ENCODE measurements at regions not wholly inside any gene's neighbourhood (a gene's known extent, or its start where the extent isn't known, plus 50 kb on each side); places are given as distances from the start of the nearest gene placed in this dataset.
"Not testable (repeated sequence)": the region's sequence is repeated elsewhere in the genome, so short reads cannot be mapped to it uniquely, and the experiment has no call there.

DNA sequence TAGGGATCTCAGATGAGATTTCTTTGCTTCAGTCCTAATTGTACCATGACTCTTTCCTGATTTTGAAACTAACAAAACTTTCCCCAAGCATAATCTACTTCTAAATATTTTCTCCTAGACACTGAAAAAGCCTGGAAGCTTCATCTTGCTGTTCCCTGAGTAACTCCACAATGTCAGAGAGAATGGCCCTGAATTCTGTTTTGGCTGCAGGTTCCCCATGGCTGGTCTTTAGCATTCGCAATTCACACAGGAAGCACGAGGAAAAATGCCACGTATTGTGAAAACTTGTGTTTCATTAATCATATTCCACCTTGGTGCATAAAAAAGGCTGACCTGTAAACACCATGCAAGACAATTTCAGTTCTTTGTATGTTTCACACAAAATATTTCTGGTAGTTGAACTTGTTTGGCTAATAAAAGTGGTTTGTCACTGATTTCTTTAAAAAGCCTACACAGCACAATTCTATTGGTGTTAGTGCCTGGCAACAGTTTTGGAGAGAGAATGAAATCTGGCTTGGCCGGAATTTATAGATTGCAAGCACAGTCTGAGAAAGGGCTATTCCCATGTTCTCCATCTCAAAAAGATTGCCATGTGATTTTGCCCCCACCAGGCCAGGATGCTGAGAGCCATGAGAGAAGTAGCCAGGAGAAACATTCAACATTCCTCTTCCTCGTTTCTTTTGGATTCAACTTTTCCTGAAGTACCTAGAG lies 367.1 kb downstream of the NDFIP2 start:
- Histone ChIP-seq H3K36me3 (ENCODE audit: insufficient read depth, low read length) (no peaks in the 10 kb centered on the region), H3K9ac (ENCODE audit: low read depth, low read length) (no peak overlapping the region), H3K4me1 (ENCODE audit: insufficient read depth, low read length) (peaks cover 6% of the 10 kb centered on the region; the same call in 1 of the 2 replicates), H3K9me3 (ENCODE audit: control insufficient read depth, insufficient read depth, low read length) (no peaks in the 10 kb centered on the region; the same call in 1 of the 2 replicates)

DNA sequence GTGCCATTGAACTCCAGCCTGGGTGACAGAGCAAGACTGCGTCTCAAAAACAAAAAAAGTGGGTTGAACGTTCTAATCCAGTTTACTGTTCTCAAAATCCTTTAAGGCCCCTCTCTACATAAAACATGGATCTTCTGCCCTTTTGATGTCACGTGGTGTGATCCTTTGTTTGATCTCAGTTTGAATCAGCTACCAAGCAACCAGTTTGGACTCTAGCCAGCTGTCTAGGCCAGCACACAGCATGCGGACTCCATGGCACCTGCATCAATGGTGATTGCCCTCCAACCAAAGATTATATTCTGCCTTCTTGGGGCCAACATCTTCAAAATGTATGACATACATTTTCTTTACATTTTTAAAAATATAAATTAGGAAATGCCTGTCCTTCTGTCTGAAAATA lies 365.4 kb downstream of the NDFIP2 start:
- Histone ChIP-seq H3K4me1 (ENCODE audit: insufficient read depth, low read length) (peaks cover 4% of the 10 kb centered on the region; the same call in 1 of the 2 replicates), H3K9me3 (ENCODE audit: control insufficient read depth, insufficient read depth, low read length) (no peaks in the 10 kb centered on the region; the same call in 1 of the 2 replicates), H3K36me3 (ENCODE audit: insufficient read depth, low read length) (no peaks in the 10 kb centered on the region), H3K9ac (ENCODE audit: low read depth, low read length) (no peak overlapping the region)

DNA sequence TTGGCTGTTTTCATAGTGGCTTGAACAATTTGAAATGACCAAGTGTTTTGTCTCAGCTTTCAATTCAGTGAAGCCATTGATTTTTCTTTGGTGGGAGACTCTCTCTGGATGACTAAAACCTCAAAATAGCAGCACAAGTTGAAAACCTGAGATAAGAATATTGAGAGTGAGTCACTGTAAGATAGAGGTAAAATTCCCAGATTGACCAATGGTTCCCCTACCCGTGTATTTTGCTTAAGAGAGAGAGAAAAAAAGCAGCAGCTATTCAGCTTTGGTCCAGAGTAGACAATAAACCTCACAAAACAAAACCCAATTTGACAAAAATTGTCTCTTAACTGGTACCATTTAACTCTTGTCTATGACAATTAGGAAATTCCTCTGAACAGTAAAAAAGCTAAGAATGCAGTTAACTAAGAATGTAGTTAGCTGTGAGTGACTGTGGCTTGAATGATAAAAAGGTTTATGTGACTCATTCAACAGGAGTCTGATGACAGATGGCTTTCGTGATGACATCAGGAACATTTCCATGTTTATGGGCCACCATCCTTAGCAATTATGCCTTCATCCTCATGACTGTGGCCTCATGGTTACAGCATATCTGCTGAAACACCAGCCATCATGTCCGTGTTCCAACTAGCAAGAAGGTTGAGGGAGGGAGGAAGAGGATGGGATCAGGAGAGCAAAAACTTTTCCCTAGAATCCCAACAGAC lies 356.9 kb downstream of the NDFIP2 start:
- Histone ChIP-seq H3K4me1 (ENCODE audit: insufficient read depth, low read length) (peaks cover 8% of the 10 kb centered on the region), H3K9ac (ENCODE audit: low read depth, low read length) (no peak overlapping the region), H3K36me3 (ENCODE audit: insufficient read depth, low read length) (no peaks in the 10 kb centered on the region), H3K9me3 (ENCODE audit: control insufficient read depth, insufficient read depth, low read length) (peaks cover 20% of the 10 kb centered on the region)

DNA sequence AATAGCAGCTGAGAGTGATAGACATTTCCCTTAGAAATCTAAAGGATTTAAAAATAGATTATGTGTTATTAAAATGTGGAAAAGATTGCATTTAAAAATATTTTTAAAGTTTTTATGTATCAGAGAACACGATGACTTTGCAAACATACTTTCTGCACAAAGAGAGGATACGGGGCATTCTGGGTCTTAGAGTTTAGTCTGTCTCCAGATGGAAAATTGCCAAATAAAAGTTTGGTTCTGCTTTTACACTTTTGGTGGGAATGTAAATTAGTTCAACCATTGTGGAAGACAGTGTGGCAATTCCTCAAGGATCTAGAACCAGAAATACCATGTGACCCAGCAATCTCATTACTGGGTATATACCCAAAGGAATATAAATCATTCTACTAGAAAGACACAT lies 355.2 kb downstream of the NDFIP2 start:
- H3K9me3 ChIP-seq (ENCODE audit: control insufficient read depth, insufficient read depth, low read length), result peaks cover 20% of the 10 kb centered on the region
- H3K4me1 ChIP-seq (ENCODE audit: insufficient read depth, low read length); H3K9ac ChIP-seq (ENCODE audit: low read depth, low read length); H3K36me3 ChIP-seq (ENCODE audit: insufficient read depth, low read length): not testable (repeated sequence)

DNA sequence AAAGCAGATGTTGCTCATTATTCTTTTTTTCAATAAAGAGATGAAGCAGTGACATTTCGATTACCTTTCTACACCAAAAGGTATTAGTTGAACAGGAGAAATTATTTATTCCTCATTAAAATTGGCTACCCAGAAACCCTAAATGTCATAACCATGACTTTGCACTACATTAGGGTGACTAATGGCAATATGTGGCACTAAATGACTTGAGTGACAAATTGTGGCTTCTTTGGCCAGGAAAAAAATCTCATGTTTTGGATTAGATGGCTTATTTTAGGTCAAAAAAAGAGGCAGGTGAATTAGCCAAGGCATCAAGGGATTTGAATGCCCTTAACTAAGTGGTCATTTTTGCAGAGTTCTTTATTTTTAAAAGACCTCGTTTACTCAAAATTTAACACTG lies 353.9 kb downstream of the NDFIP2 start:
- Histone ChIP-seq H3K4me1 (ENCODE audit: insufficient read depth, low read length) (peaks cover 8% of the 10 kb centered on the region), H3K9me3 (ENCODE audit: control insufficient read depth, insufficient read depth, low read length) (peaks cover 20% of the 10 kb centered on the region), H3K9ac (ENCODE audit: low read depth, low read length) (no peak overlapping the region), H3K36me3 (ENCODE audit: insufficient read depth, low read length) (no peaks in the 10 kb centered on the region)

DNA sequence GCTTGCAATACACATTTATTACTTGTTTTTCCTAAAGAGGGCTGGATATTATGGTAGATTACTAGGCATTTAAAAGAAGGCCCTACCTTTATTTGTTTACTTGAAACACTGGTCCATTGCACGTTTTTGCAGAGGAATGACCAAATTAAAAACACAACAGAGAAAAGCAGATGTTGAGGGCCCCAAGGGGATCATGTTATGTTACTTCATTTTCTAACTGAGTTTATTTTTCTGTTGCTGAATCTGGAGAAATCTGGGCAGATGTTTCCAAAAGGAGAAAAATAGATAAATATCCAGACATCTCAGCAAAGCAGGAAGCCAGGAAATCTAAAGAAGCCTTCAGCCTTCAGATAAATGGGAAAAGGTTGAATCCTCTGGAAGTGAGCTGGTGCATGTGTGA lies 353.0 kb downstream of the NDFIP2 start:
- Histone ChIP-seq H3K36me3 (ENCODE audit: insufficient read depth, low read length) (no peaks in the 10 kb centered on the region), H3K9ac (ENCODE audit: low read depth, low read length) (no peak overlapping the region), H3K9me3 (ENCODE audit: control insufficient read depth, insufficient read depth, low read length) (peaks cover 16% of the 10 kb centered on the region), H3K4me1 (ENCODE audit: insufficient read depth, low read length) (peaks cover 8% of the 10 kb centered on the region)

DNA sequence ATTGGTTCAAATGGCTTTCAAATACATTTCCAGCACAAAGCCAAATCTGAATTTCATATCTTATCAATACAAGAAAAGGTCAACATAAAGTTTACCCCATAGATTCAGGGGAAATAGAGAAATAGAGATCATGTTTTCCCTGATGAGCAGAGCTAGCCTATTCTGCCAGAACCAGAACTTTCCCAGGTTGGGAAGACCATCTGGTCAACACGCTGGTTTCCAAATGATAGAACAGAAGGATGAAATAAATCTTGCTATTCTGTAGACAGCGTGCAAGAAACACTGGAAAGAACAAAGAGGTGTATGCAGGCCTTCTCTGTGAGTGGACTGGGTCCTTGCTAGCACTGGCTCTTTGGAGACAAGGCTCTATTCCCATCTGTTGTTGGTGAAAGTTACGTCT lies 350.6 kb downstream of the NDFIP2 start:
- Histone ChIP-seq H3K36me3 (ENCODE audit: insufficient read depth, low read length) (no peaks in the 10 kb centered on the region), H3K9ac (ENCODE audit: low read depth, low read length) (no peak overlapping the region), H3K9me3 (ENCODE audit: control insufficient read depth, insufficient read depth, low read length) (no peaks in the 10 kb centered on the region), H3K4me1 (ENCODE audit: insufficient read depth, low read length) (no peaks in the 10 kb centered on the region)

DNA sequence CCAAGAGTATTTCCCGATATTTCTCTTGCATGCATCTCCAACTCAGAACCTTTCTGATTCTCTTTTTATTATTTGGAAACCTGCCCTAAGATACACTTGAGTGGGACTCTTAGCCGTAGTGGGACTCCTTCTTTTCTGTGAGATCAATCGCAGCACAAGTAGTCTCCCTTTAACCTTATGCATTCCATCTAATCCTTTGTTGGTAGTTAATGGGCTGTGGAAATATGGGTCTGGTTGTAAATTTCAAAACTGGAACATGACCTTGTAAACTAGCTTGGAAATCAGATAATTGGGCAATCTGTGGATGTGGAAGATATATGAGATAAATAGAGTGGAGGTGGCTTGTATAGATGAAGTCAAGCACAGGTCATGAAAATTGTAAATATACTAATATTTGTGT lies 350.0 kb downstream of the NDFIP2 start:
- no peaks in the 10 kb centered on the region for H3K9me3 ChIP-seq (ENCODE audit: control insufficient read depth, insufficient read depth, low read length)
- no peaks in the 10 kb centered on the region for H3K36me3 ChIP-seq (ENCODE audit: insufficient read depth, low read length)
- H3K9ac ChIP-seq (ENCODE audit: low read depth, low read length), result no peak overlapping the region
- H3K4me1 ChIP-seq (ENCODE audit: insufficient read depth, low read length), result no peaks in the 10 kb centered on the region

DNA sequence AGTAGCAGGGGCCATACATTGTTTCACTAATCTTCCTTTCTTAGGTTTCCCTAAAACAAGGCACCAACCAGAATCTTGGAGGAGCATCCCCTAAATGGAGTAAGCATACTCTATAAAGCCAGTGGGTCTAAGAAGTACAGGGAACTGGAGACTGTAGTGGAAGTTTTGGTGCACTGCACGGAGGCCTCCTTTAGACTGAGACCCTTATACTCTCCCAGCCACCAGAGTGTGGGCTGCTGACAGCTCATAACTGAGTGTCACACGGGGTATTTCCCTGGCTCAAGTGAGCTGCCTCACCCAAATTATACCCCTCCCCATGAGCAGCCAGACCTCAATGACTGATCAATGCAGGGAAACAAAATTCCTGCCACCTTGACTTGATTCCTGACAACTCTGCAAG lies 349.5 kb downstream of the NDFIP2 start:
- no peaks in the 10 kb centered on the region for H3K4me1 ChIP-seq (ENCODE audit: insufficient read depth, low read length)
- H3K9ac ChIP-seq (ENCODE audit: low read depth, low read length), result no peak overlapping the region
- no peaks in the 10 kb centered on the region for H3K9me3 ChIP-seq (ENCODE audit: control insufficient read depth, insufficient read depth, low read length)

DNA sequence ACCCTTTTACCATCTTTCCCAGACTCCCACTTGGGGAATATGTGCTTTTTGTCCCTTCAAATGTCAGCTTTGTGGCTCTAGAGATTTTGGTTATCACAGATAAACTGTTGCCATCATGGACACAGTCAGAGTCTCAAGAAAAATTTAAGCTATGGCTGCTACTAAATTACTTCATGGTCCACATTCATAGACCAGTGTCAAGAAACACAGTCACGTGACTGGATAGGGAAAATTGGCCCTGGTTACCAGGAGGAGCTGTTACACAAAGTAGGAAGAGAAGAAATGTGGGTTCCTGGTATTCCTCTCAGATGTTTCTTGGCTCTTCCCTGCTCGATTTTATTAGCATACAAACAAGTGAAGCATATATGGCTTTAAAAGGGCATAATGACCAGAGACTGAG lies 348.9 kb downstream of the NDFIP2 start:
- Histone ChIP-seq H3K9me3 (ENCODE audit: control insufficient read depth, insufficient read depth, low read length) (no peaks in the 10 kb centered on the region), H3K4me1 (ENCODE audit: insufficient read depth, low read length) (no peaks in the 10 kb centered on the region), H3K36me3 (ENCODE audit: insufficient read depth, low read length) (no peaks in the 10 kb centered on the region), H3K9ac (ENCODE audit: low read depth, low read length) (no peak overlapping the region)

More for the DNA sequence above, 349.5 kb downstream of the NDFIP2 start:
- H3K36me3 ChIP-seq (ENCODE audit: insufficient read depth, low read length), result no peaks in the 10 kb centered on the region

DNA sequence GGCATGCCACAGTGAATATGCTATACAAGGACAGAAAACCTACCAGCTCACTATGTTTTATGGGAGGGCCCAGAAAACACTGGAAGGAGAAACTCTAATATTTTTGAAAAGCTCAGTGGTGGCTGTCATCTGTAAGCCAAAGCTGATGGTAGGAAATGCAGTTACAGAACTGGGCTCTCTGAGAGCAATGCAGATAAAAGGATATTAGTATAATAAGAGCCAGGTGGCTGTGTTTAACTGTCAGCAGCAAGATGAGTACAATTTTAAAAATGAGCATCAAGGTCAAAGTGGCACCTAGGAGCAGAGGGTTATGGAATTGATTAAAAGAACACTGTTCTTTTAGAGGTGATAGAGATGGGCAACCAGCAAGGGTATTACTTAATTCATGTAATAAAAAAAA lies 345.0 kb downstream of the NDFIP2 start:
- Histone ChIP-seq H3K4me1 (ENCODE audit: insufficient read depth, low read length) (no peaks in the 10 kb centered on the region), H3K9ac (ENCODE audit: low read depth, low read length) (no peak overlapping the region), H3K36me3 (ENCODE audit: insufficient read depth, low read length) (no peaks in the 10 kb centered on the region), H3K9me3 (ENCODE audit: control insufficient read depth, insufficient read depth, low read length) (no peaks in the 10 kb centered on the region; the same call in 1 of the 2 replicates)

DNA sequence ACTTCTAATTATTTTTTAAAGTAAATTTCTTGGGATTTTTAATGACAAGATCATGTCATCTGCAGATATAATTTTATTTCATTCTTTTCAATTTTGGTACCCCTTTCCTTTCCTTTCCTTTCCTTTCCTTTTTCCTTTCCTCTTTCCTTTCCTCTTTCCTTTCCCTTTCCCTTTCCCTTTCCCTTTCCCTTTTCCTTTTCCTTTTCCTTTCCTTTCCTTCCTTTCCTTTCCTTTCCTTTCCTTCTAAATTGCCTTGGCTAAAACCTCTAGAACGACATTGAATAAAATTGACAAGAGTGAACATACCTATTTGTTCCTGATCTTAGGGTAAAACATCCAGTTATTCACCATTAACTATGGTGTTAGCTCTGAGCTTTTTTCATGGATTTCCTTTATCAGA lies 334.1 kb downstream of the NDFIP2 start:
- no peaks in the 10 kb centered on the region for H3K36me3 ChIP-seq (ENCODE audit: insufficient read depth, low read length)
- H3K4me1 ChIP-seq (ENCODE audit: insufficient read depth, low read length), result peaks cover 17% of the 10 kb centered on the region
- no peak overlapping the region for H3K9ac ChIP-seq (ENCODE audit: low read depth, low read length)
- H3K9me3 ChIP-seq (ENCODE audit: control insufficient read depth, insufficient read depth, low read length), result no peaks in the 10 kb centered on the region

DNA sequence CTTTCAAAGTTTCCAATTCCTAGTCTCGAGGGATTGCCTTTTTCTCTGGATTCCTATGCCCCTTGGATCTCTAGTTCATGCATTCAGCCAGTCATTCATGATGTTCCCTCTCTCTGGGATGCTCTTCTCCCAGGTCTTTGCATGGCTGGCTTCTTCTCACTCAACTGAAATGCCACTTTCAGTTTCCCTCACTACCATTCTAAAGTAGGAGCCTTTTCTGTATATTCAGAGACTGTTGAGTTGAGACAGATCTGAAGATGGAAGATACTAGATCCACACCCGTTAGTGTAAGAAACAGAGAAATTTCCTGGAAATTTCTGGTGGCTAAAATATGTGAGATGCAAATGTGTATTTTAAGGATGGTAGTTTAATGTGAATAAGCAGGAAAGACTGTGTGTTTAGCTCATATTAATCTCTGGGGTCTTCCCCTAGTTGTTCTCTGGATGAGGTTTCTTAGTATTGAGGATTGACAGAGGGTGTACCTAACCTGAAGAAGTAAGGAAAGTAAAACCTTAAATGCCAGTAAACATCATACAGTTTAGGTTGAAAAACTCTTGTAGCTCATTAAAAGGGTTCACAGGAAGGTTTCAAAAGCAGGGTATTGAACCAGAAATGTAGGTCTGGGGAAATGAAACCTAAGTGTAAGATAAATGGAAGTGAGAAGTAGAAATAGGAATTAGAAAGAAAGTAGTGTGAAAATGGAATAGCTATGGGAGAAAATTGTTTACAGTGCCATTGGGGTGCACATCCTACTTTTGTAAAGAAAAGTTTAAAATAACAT lies 331.3 kb downstream of the NDFIP2 start:
- H3K9ac ChIP-seq (ENCODE audit: low read depth, low read length), result no peak overlapping the region
- peaks cover 22% of the 10 kb centered on the region for H3K4me1 ChIP-seq (ENCODE audit: insufficient read depth, low read length)
- no peaks in the 10 kb centered on the region for H3K9me3 ChIP-seq (ENCODE audit: control insufficient read depth, insufficient read depth, low read length)
- no peaks in the 10 kb centered on the region for H3K36me3 ChIP-seq (ENCODE audit: insufficient read depth, low read length)

DNA sequence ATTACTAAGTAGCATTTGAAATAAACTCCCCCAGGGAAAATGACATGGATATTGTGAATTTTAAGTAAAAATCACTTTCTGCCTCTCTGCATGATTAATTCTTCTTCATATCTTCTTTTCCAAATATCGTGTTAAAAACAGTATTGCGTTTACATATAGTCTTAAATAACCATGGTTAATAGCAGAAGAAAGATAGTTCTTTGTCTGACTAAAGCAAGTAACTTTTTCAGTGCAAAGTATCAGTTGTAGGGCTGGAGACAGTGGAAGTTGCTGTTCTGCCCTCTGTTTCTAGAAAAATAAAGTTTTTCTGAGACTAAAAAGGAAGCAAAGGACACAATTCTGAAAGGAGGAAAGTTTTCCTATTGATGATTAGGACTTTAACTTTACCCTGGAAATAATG lies 330.2 kb downstream of the NDFIP2 start:
- Histone ChIP-seq H3K9ac (ENCODE audit: low read depth, low read length) (no peak overlapping the region), H3K36me3 (ENCODE audit: insufficient read depth, low read length) (no peaks in the 10 kb centered on the region)

More for the DNA sequence above, 330.2 kb downstream of the NDFIP2 start:
- peaks cover 22% of the 10 kb centered on the region for H3K4me1 ChIP-seq (ENCODE audit: insufficient read depth, low read length)
- no peaks in the 10 kb centered on the region for H3K9me3 ChIP-seq (ENCODE audit: control insufficient read depth, insufficient read depth, low read length)

All from ES-I3 (cell line).